Activated CD8-positive, alpha-beta T cell treated with anti-CD3 and anti-CD28 coated beads for 36 hours (primary cell): ENCODE measurements at regions not wholly inside any gene's neighbourhood (a gene's known extent, or its start where the extent isn't known, plus 50 kb on each side); places are given as distances from the start of the nearest gene placed in this dataset.
A peak's percentile ranks its signal among the peaks of the same experiment; 100 is the strongest.

Experiments
- ATAC-seq: fragments of 200-7000 bp; cut with Tn5 transposase; one replicate; pipeline ENCODE4 v1.10.0; 2021; ENCODE audit warnings: mild to moderate bottlenecking, moderate library complexity
- CTCF ChIA-PET: fragments of 350-600 bp; sonication (Branson Sonifier 250); formaldehyde crosslinking; loops from one replicate; lab custom pipeline; 2021; ENCODE audit warnings: antibody characterized with exemption; lab: Charles Lee
- POLR2A ChIA-PET: fragments of 350-600 bp; sonication (Branson Sonifier 250); formaldehyde crosslinking; loops from one replicate; lab custom pipeline; 2021; ENCODE audit warnings: antibody characterized with exemption; lab: Charles Lee
- DNase-seq: peaks from one replicate; pipeline ENCODE4 v3.0.0-alpha.2; 2020
- H3K27ac Mint-ChIP-seq: one replicate; pipeline ENCODE4 v1.8.0; 2021; ENCODE audit warnings: mild to moderate bottlenecking, mixed read lengths
- H3K27me3 Mint-ChIP-seq: one replicate; pipeline ENCODE4 v1.8.0; 2021; ENCODE audit warnings: mixed read lengths
- H3K36me3 Mint-ChIP-seq: one replicate; pipeline ENCODE4 v1.8.0; 2021; ENCODE audit warnings: low read depth, mixed read lengths
- H3K4me1 Mint-ChIP-seq: one replicate; pipeline ENCODE4 v1.8.0; 2021; ENCODE audit warnings: low read depth, mixed read lengths
- H3K4me3 Mint-ChIP-seq: one replicate; pipeline ENCODE4 v1.8.0; 2021; ENCODE audit warnings: mild to moderate bottlenecking, moderate library complexity, mixed read lengths
- H3K9me3 Mint-ChIP-seq: one replicate; pipeline ENCODE4 v1.8.0; 2021; ENCODE audit warnings: mixed read lengths
- intact Hi-C: fragments of 100-400 bp; cut with micrococcal nuclease; formaldehyde crosslinking; loops from one replicate; pipeline ENCODE4 v1.10.0; 2022
- TF ChIP-seq, protein P1 (sequence below): fragments of 200-600 bp; IDR thresholded peaks from one replicate; pipeline ENCODE4 v1.8.0; 2022; ENCODE audit warnings: antibody characterized with exemption, mild to moderate bottlenecking

DNA sequence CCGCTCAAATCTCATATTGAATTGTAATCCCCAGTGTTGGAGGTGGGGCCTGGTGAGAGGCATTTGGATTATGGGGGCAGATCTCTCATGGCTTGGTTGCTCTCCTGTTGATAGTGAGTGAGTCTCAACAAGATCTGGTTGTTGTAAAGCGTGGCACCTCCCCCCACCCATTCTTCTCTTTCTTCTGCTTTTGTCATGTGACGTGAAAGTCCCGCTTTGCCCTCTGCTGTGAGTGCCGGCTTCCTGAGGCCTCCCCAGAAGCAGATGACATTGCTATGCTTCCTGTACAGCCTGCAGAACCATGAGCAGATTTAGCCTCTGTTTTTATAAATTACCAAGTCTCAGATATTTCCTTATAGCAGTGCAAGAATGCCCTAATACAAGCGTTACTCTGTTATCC is 673.8 kb downstream of the ADCYAP1 start:
- intact Hi-C loops = no loop called here
- ChIA-PET POLR2A (no interaction called here), CTCF (no interaction called here)
- Mint-ChIP-seq H3K27me3 (peaks cover 1% of the 10 kb centered on the region), H3K36me3 (no peaks in the 10 kb centered on the region), H3K4me3 (no peak overlapping the region), H3K27ac (no peak overlapping the region), H3K9me3 (no peaks in the 10 kb centered on the region), H3K4me1 (no peaks in the 10 kb centered on the region)
- DNase-seq (no peak), ATAC-seq (no peak)
- TF ChIP-seq, protein P1, sequence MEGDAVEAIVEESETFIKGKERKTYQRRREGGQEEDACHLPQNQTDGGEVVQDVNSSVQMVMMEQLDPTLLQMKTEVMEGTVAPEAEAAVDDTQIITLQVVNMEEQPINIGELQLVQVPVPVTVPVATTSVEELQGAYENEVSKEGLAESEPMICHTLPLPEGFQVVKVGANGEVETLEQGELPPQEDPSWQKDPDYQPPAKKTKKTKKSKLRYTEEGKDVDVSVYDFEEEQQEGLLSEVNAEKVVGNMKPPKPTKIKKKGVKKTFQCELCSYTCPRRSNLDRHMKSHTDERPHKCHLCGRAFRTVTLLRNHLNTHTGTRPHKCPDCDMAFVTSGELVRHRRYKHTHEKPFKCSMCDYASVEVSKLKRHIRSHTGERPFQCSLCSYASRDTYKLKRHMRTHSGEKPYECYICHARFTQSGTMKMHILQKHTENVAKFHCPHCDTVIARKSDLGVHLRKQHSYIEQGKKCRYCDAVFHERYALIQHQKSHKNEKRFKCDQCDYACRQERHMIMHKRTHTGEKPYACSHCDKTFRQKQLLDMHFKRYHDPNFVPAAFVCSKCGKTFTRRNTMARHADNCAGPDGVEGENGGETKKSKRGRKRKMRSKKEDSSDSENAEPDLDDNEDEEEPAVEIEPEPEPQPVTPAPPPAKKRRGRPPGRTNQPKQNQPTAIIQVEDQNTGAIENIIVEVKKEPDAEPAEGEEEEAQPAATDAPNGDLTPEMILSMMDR = no peak

DNA sequence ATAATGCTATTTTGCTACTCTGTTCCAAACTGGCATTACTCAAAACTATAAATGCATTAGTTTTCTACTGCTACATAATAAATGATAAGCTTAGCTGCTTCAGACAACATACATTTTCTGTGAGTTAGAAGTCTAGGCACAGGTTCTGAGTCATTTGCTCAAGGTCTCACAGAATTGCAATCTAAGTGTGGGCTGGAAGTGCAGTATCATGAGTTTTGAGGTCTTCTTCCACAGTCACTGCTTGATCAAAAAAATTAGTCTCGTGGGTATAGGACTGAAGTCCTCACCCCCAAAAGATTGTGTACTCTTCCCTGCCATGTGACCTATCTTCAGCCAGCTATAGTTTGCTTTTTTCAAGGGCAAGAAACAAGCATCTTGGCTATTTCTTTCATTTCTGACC is 676.9 kb downstream of the ADCYAP1 start:
- ChIA-PET CTCF (no interaction called here), POLR2A (no interaction called here)
- intact Hi-C loops = no loop called here
- Mint-ChIP-seq H3K9me3 (no peaks in the 10 kb centered on the region), H3K27ac (no peak overlapping the region), H3K4me1 (no peaks in the 10 kb centered on the region), H3K4me3 (no peak overlapping the region), H3K27me3 (peaks cover 5% of the 10 kb centered on the region), H3K36me3 (no peaks in the 10 kb centered on the region)
- DNase-seq (no peak), ATAC-seq (no peak)
- TF ChIP-seq, protein P1 = no peak

DNA sequence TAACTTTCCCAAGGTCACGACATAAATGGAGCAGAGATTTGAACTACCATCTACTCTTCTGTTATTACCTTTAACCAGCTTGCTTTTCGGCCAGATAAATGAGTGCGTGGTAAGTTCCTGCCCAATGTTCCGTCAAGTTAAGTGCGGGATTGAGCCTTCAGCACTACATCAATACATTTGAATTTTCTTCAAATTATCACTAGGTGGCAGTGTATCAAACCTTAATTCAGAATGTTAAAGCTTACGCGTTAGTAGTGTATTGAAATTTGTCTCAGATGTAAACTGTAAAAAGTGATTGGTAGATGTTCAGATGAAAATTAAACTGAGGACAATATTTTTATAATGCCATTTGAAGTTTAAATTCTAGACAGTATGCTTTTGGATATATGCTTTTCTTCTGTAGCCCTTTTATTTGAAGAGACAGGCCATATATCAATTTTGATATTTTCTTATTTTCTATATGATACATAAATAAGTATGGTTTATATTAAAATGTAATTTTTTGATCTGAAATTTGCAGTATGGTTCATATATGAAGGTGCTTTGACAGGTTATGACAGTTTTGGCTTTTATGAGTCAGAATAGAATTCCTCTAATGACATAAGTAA is 681.3 kb downstream of the ADCYAP1 start:
- no peak for ATAC-seq
- intact Hi-C loops = no loop called here
- POLR2A ChIA-PET = no interaction called here

DNA sequence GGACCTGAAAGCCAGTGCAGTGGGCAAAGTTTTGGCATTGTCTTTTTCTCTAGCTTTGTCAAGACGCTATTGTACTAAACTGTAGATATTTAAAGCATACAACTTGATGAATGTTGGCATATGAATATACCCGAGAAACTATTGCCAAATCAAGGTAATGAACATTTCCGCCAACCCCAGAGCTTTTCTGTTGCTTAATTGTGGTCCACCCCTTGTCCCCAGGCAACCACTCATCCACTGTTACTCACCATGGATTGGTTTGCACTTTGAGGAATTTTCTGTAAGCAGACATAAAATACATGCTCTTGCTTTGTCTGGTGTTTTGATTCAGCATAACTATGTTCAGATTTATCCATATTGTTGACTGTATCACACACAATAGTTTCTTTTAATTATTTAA is 688.4 kb downstream of the ADCYAP1 start:
- H3K4me3 Mint-ChIP-seq = no peak overlapping the region
- TF ChIP-seq, protein P1 = no peak
- no peaks in the 10 kb centered on the region for H3K27me3 Mint-ChIP-seq
- DNase-seq (no peak), ATAC-seq (no peak)
- POLR2A ChIA-PET = no interaction called here
- H3K27ac Mint-ChIP-seq = no peak overlapping the region
- no peaks in the 10 kb centered on the region for H3K36me3 Mint-ChIP-seq
- H3K9me3 Mint-ChIP-seq = no peaks in the 10 kb centered on the region
- intact Hi-C loops = no loop called here
- CTCF ChIA-PET = no interaction called here
- no peaks in the 10 kb centered on the region for H3K4me1 Mint-ChIP-seq

More for the DNA sequence above, 681.3 kb downstream of the ADCYAP1 start:
- no peaks in the 10 kb centered on the region for H3K36me3 Mint-ChIP-seq
- no peaks in the 10 kb centered on the region for H3K4me1 Mint-ChIP-seq
- DNase-seq = no peak
- TF ChIP-seq, protein P1 = peak; percentile 70
- CTCF ChIA-PET = interaction anchor here (1.2 to 1.6 kb wide), 4 partner anchors 10 to 956 kb away, joined by 3 to 14 read pairs (median 6); no protein-coding TSS in a partner anchor
- no peak overlapping the region for H3K27ac Mint-ChIP-seq
- H3K4me3 Mint-ChIP-seq = no peak overlapping the region
- peaks cover 5% of the 10 kb centered on the region for H3K27me3 Mint-ChIP-seq
- no peaks in the 10 kb centered on the region for H3K9me3 Mint-ChIP-seq

DNA sequence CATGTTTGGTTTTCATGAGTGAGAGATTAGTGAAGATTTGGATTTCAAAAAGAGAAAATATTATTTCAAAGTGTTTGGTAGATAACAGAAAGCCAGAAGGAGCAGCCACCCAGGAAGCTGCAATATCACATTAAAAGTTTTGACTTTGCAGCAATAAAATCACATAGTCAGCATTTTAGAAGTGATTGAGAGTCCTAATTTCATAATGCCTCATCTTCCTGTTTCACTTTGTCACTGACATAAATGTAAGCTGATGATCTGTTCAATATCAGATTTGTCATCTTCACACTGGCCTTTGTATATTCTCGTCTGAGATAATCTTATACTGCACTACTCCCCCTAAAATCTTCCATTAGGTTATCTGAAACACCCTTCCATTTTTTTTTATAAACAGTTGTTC is 690.5 kb downstream of the ADCYAP1 start:
- no peaks in the 10 kb centered on the region for H3K27me3 Mint-ChIP-seq
- intact Hi-C loops = no loop called here

More for the DNA sequence above, 690.5 kb downstream of the ADCYAP1 start:
- no peak overlapping the region for H3K27ac Mint-ChIP-seq
- H3K36me3 Mint-ChIP-seq = no peaks in the 10 kb centered on the region
- H3K4me3 Mint-ChIP-seq = no peak overlapping the region
- CTCF ChIA-PET = interaction anchor here (1.6 kb wide), 1 partner anchor 9 kb away, joined by 7 read pairs; no protein-coding TSS in a partner anchor
- POLR2A ChIA-PET = no interaction called here
- DNase-seq (no peak), ATAC-seq (no peak)
- no peaks in the 10 kb centered on the region for H3K9me3 Mint-ChIP-seq
- H3K4me1 Mint-ChIP-seq = no peaks in the 10 kb centered on the region
- TF ChIP-seq, protein P1 = no peak
